Panc1 (cell line): ENCODE measurements at regions not wholly inside any gene's neighbourhood (a gene's known extent, or its start where the extent isn't known, plus 50 kb on each side); places are given as distances from the start of the nearest gene placed in this dataset.

Source experiments
- ATAC-seq: fragments of 200-7000 bp; cut with Tn5 transposase; 2 replicates; pipeline ENCODE4 v1.9.1; 2020; ENCODE audit warnings: mild to moderate bottlenecking, moderate library complexity
- BruUV-seq: library from RNA; stranded (reverse); fragments of 400-500 nt; replicated peaks from 2 replicates; lab custom pipeline; 2021; lab: Mats Ljungman, UMichigan
- CTCF ChIA-PET: fragments of 300-600 bp; sonication (Branson Sonifier 250); formaldehyde crosslinking; loops from one replicate; lab custom pipeline; 2022; ENCODE audit warnings: antibody characterized with exemption; lab: Charles Lee
- POLR2A ChIA-PET: fragments of 300-600 bp; sonication (Branson Sonifier 250); formaldehyde crosslinking; loops from one replicate; lab custom pipeline; 2022; ENCODE audit warnings: antibody characterized with exemption; lab: Charles Lee
- DNase-seq: peaks from one replicate; pipeline ENCODE4 v3.0.0-alpha.2; 2010; ENCODE audit warnings: low read depth, low spot score
- H3K27ac ChIP-seq: 2 replicates; pipeline ENCODE4 v1.5.1; 2011; ENCODE audit warnings: mild to moderate bottlenecking, low read length, inconsistent platforms
- H3K27me3 ChIP-seq: fragments of 200-500 bp; sonication (Bioruptor generic); 2 replicates; pipeline ENCODE4 v1.6.0; 2014; ENCODE audit warnings: low read length, inconsistent platforms; ENCODE audit not compliant: control insufficient read depth, insufficient read depth
- H3K36me3 ChIP-seq: fragments of 200-500 bp; sonication (Bioruptor generic); 2 replicates; pipeline ENCODE4 v1.5.1; 2014; ENCODE audit warnings: inconsistent platforms, mild to moderate bottlenecking, low read length, moderate library complexity; ENCODE audit not compliant: control insufficient read depth, insufficient read depth
- H3K4me1 ChIP-seq: 2 replicates; pipeline ENCODE4 v1.5.1; 2011; ENCODE audit warnings: inconsistent platforms, mild to moderate bottlenecking, low read length, moderate library complexity; ENCODE audit not compliant: control insufficient read depth, insufficient read depth
- H3K4me3 ChIP-seq, 2 experiments: 2 replicates each; pipeline ENCODE4 v1.5.1; 2011 to 2012; ENCODE audit warnings: low read depth in 2 of 2, low read length in 2 of 2, mild to moderate bottlenecking in 2 of 2, inconsistent platforms in 1 of 2, moderate library complexity in 1 of 2
- H3K9me3 ChIP-seq: fragments of 200-500 bp; sonication (Bioruptor generic); 2 replicates; pipeline ENCODE4 v1.5.1; 2014; ENCODE audit warnings: low read depth, mild to moderate bottlenecking, inconsistent platforms, low read length, moderate library complexity; ENCODE audit not compliant: control insufficient read depth, insufficient read depth
- POLR2AphosphoS5 ChIP-seq: IDR thresholded peaks from 2 replicates; pipeline ENCODE4 v1.6.1; 2012; ENCODE audit warnings: mild to moderate bottlenecking, low read depth, low read length, moderate library complexity
- SIN3A ChIP-seq: IDR thresholded peaks from 2 replicates; pipeline ENCODE4 v1.6.1; 2012; ENCODE audit warnings: low read depth, mild to moderate bottlenecking, low read length, moderate library complexity, borderline replicate concordance; ENCODE audit not compliant: insufficient read depth
- TCF7L2 ChIP-seq: IDR thresholded peaks from 2 replicates; pipeline ENCODE4 v1.6.1; 2011; ENCODE audit warnings: mild to moderate bottlenecking, low read depth, low read length, inconsistent platforms
- in situ Hi-C: cut with HindIII; loops from 2 replicates; pipeline ENCODE4 v1.10.0; 2016; ENCODE audit warnings: low sequenced_read_pairs, low pct_unique_long_range_greater_than_20kb
- intact Hi-C: fragments of 100-400 bp; cut with micrococcal nuclease; formaldehyde crosslinking; loops from one replicate; pipeline ENCODE4 v1.10.0; 2022; ENCODE audit not compliant: unreplicated experiment
- TF ChIP-seq, protein P1 (sequence below): fragments of 450-650 bp; IDR thresholded peaks from 2 replicates; pipeline ENCODE4 v1.5.1; 2017; ENCODE audit warnings: mild to moderate bottlenecking
- TF ChIP-seq, protein P2 (sequence below), 2 experiments: IDR thresholded peaks; 2 replicates each; pipeline ENCODE4 v1.6.1; 2011 to 2012; ENCODE audit warnings: low read depth in 2 of 2, control low read depth in 1 of 2, low read length in 1 of 2, mild to moderate bottlenecking in 1 of 2, moderate library complexity in 1 of 2; ENCODE audit not compliant: insufficient read depth in 1 of 2

GRCh38 chr7:388023-388960, 98.3 kb downstream of the FOXL3 start:
- ChIA-PET POLR2A (no interaction called here), CTCF (no interaction called here)
- intact Hi-C loops (no loop called here), in situ Hi-C loops (no loop called here)
- peaks cover 3% of the 10 kb centered on the region; the same call in 1 of the 2 replicates for H3K27me3 ChIP-seq
- H3K36me3 ChIP-seq = no peaks in the 10 kb centered on the region
- no peak overlapping the region for H3K4me3 ChIP-seq
- ATAC-seq (no peak; the same call in 1 of the 2 replicates), DNase-seq (no peak)
- H3K27ac ChIP-seq = no peak overlapping the region
- BruUV-seq = no TSS peak
- H3K4me1 ChIP-seq = no peaks in the 10 kb centered on the region
- no peaks in the 10 kb centered on the region for H3K9me3 ChIP-seq
- no peak for TF ChIP-seq POLR2AphosphoS5
- TF ChIP-seq, protein P1, sequence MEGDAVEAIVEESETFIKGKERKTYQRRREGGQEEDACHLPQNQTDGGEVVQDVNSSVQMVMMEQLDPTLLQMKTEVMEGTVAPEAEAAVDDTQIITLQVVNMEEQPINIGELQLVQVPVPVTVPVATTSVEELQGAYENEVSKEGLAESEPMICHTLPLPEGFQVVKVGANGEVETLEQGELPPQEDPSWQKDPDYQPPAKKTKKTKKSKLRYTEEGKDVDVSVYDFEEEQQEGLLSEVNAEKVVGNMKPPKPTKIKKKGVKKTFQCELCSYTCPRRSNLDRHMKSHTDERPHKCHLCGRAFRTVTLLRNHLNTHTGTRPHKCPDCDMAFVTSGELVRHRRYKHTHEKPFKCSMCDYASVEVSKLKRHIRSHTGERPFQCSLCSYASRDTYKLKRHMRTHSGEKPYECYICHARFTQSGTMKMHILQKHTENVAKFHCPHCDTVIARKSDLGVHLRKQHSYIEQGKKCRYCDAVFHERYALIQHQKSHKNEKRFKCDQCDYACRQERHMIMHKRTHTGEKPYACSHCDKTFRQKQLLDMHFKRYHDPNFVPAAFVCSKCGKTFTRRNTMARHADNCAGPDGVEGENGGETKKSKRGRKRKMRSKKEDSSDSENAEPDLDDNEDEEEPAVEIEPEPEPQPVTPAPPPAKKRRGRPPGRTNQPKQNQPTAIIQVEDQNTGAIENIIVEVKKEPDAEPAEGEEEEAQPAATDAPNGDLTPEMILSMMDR = no peak
- no peak for TF ChIP-seq TCF7L2
- TF ChIP-seq SIN3A = no peak
- TF ChIP-seq, protein P2, sequence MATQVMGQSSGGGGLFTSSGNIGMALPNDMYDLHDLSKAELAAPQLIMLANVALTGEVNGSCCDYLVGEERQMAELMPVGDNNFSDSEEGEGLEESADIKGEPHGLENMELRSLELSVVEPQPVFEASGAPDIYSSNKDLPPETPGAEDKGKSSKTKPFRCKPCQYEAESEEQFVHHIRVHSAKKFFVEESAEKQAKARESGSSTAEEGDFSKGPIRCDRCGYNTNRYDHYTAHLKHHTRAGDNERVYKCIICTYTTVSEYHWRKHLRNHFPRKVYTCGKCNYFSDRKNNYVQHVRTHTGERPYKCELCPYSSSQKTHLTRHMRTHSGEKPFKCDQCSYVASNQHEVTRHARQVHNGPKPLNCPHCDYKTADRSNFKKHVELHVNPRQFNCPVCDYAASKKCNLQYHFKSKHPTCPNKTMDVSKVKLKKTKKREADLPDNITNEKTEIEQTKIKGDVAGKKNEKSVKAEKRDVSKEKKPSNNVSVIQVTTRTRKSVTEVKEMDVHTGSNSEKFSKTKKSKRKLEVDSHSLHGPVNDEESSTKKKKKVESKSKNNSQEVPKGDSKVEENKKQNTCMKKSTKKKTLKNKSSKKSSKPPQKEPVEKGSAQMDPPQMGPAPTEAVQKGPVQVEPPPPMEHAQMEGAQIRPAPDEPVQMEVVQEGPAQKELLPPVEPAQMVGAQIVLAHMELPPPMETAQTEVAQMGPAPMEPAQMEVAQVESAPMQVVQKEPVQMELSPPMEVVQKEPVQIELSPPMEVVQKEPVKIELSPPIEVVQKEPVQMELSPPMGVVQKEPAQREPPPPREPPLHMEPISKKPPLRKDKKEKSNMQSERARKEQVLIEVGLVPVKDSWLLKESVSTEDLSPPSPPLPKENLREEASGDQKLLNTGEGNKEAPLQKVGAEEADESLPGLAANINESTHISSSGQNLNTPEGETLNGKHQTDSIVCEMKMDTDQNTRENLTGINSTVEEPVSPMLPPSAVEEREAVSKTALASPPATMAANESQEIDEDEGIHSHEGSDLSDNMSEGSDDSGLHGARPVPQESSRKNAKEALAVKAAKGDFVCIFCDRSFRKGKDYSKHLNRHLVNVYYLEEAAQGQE (IDR thresholded peaks at IDR 0.05; ENCODE audit: insufficient read depth in 1 of 2, low read depth in 2 of 2, low read length in 1 of 2) = no peak

GRCh38 chr7:388961-389701, 99.2 kb downstream of the FOXL3 start:
- intact Hi-C loops = no loop called here

More at GRCh38 chr7:388961-389701, 99.2 kb downstream of the FOXL3 start:
- Histone ChIP-seq H3K36me3 (no peaks in the 10 kb centered on the region), H3K9me3 (no peaks in the 10 kb centered on the region), H3K27me3 (no peaks in the 10 kb centered on the region), H3K27ac (no peak overlapping the region), H3K4me3 (no peak overlapping the region), H3K4me1 (no peaks in the 10 kb centered on the region)
- TF ChIP-seq POLR2AphosphoS5 (no peak), SIN3A (no peak)
- TF ChIP-seq, protein P2 (IDR thresholded peaks at IDR 0.05; ENCODE audit: insufficient read depth in 1 of 2, low read depth in 2 of 2, low read length in 1 of 2) = no peak
- BruUV-seq = no TSS peak
- in situ Hi-C loops = no loop called here
- DNase-seq = no peak
- ChIA-PET POLR2A (no interaction called here), CTCF (no interaction called here)
- no peak for ATAC-seq
